Middle frontal gyrus (tissue), 1 donor: ENCODE measurements at regions not wholly inside any gene's neighbourhood (a gene's known extent, or its start where the extent isn't known, plus 50 kb on each side); places are given as distances from the start of the nearest gene placed in this dataset.
"Not testable (repeated sequence)": the region's sequence is repeated elsewhere in the genome, so short reads cannot be mapped to it uniquely, and the experiment has no call there.

Source experiments
- DNase-seq: peaks from one replicate; pipeline ENCODE4 v3.0.0-alpha.2; 2015; ENCODE audit warnings: low spot score; ENCODE audit errors: extremely low spot score

DNA sequence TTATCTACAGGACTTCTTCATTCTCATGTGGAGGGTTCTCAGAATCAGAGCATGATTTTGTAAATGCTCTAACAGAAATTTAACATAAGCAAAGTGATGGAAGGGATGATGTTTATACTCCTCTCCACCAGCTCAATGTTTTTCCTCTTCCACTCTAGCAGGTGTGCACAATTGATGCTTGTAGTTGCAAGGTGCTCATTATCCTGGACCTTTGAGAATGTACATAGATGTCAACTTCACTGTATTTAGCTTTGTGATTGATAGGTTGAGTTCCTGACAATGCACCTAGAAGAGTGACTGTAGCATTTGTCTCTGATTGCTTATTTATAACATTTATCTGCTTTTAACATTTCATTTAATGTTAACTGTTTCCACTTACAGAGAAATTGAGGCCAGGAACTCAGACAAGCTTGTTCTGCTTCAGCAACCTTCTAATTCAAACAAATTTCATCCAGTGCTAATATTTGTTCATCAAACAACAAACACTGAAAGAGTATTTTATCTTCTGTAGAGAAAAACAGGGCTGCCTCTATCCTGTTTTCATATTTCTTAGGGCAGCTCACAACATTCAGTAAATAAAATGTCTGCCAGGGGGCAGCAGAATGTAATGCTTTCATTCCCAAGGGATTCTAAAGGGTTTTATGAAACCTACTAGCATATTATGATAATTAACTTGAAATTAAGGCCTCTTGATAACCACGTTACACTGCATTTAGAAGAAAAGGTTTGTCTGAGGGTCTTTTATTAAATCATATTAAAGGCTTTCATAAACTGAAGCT lies 127.9 kb upstream of the NOL4 start:
- no peak for DNase-seq

GRCh38 chr18:34354351-34354750 lies 129.6 kb upstream of the NOL4 start:
- DNase-seq, result no peak

GRCh38 chr18:34357944-34358580 lies 133.3 kb upstream of the NOL4 start:
- DNase-seq, result no peak

- no peak for DNase-seq
Observed at GRCh38 chr18:34358923-34359322, 134.2 kb upstream of the NOL4 start.

DNA sequence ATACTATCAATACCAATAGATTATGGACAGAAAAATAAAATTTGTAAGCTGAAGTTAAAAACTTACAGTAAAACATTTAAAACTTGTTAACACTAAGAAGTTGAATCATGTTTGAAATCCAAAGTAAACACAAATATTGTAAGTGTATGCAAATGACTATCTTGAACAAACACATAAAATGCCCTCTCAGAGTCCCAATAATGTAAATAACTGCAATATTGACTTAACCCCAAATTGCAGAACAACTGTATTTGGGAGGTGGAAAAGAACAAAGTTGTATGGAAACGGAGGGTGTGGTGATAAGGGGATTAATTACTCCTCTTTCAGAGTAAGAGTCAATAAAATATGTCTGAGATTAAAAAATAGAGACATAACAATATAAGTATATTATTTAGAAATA lies 140.0 kb upstream of the NOL4 start:
- DNase-seq, result no peak

DNA sequence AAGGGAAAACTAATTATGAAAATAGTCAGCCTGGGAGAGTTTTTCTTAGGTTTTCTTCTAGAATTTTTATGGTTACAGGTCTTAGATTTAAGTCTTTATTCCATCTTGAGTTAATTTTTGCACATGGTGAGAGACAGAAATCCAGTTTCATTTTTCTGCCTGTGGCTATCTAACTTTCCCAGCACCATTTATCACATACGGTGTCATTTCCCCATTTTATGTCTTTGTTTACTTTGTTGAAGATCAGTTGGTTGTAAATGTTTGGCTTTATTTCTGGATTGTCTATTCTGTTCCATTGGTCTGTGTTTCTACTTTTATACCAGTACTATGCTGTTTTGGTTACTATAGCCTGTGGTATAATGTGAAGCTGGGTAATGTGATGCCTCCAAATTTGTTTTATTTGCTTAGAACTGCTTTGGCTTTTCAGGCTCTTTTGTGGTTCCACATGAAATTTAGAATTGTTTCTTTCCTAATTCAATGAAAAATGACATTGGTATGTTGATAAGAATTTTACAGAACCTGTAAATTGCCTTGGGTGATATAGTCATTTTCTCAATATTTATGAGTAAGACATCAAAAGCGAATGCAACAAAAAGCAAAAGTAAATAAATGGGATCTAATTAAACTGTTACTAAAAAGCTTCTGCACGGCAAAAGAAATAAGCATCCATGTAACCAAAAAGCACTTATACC lies 146.1 kb upstream of the NOL4 start:
- DNase-seq, result no peak

DNA sequence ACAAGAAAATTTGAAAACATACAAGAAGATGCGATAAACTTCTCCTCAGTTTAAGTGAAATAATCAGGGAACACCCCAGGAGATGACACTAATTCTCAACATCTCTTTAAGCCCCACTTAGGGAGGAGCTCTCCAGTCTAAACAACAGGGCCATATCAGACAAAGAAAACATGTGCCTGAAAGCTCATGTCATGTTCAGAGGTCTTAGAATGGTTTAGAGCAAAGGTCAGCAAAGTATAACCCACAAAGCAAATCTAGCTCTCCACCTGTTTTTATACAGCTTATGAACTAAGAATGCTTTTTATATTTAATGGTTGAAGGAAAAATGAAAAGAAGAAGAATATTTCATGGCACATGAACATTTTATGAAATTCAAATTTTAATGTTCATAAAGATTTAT lies 155.6 kb upstream of the NOL4 start:
- DNase-seq, result no peak

GRCh38 chr18:34385311-34385710 lies 160.6 kb upstream of the NOL4 start:
- no peak for DNase-seq

DNA sequence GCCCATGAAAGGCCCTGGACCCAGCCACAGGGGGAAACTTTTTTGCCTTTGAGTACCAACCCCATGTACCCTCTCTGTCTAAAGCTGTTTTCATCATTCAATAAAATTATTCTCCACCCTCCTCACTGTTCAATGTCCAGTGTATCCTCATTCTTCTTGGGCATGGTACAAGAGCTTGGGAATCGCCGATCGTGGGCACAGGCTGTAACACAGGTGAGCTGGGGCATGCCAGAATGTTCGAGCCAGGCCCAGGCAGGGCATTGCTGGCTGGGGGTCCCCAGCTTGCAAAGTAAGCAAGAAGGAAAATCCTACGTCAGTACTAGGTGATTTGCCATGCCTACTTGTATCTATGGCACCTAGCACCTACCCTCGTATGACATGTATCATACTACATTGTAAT lies 162.1 kb upstream of the NOL4 start:
- no peak for DNase-seq

DNA sequence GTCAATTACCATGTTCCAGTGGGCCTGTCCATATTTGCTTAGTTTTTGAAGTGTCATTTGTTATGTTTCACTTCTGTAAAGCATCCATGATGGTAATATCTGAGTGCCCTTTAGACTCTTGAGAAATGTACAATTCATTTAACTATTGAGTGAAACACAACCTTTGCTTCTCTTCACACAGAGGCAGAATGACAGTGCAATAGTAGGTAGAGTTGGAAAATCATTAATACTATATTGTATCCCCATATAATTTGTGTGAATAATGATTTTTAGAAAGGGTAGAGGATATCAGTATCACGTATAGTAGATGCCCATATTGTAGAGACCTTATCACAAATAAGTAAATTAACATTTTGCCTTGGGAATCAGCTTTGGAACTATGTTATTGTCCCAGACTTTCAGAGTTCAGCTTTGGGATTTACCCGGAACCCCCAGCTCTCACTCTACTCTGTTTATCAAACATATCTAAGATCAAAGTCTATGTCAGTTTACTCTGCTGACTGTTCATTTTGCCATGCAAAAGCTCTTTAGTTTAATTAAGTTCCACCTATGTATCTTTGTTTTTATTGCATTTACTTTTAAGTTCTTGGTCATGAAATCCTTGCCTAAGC lies 172.7 kb upstream of the NOL4 start:
- no peak for DNase-seq

DNA sequence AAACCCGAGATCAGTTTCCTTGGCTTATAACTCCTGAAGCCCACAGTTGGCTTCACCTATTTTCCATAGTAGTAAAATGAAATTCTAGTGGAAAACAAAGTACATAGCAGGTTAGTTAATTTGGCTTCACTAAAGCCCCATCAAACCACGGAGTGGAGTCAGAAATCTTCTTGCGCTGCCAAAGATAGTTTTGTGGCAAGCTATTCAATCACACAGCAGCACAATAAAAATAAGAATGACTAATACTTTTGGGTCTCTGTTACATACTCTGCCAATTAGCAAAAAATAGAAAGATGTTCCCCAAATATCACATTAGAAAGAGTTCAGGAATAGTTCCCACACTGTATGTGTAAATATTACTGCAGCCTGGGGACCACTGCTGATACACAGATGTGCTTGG lies 175.2 kb upstream of the NOL4 start:
- no peak for DNase-seq

- no peak for DNase-seq
Observed at GRCh38 chr18:34400834-34401233, 176.1 kb upstream of the NOL4 start.

- DNase-seq, result no peak
Observed at GRCh38 chr18:34401775-34402174, 177.1 kb upstream of the NOL4 start.

DNA sequence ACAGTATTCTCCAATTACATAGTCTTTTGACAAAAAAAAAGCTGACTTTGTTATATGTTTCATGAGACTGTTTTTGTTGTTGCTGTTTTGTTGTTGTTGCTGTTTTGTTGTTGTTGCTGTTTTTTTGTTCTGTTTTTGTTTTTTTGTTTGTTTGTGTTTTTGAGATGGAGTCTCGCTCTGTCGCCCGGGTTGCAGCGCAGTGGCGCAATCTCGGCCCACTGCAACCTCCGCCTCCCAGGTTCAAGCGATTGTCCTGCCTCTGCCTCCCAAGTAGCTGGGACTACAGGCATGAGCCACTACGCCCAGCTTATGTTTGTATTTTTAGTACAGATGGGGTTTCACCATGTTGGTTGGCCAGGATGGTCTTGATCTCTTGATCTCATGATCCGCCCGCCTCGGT lies 182.8 kb upstream of the NOL4 start:
- DNase-seq, result not testable (repeated sequence)

- no peak for DNase-seq
Observed at GRCh38 chr18:34411952-34412351, 187.2 kb upstream of the NOL4 start.

GRCh38 chr18:34431042-34431441 lies 206.3 kb upstream of the NOL4 start:
- no peak for DNase-seq

- no peak for DNase-seq
Observed at GRCh38 chr18:34444622-34445021, 219.9 kb upstream of the NOL4 start.

GRCh38 chr18:34448662-34449061 lies 223.9 kb upstream of the NOL4 start:
- no peak for DNase-seq

- DNase-seq, result no peak
Observed at GRCh38 chr18:34457761-34458160, 233.0 kb upstream of the NOL4 start.

DNA sequence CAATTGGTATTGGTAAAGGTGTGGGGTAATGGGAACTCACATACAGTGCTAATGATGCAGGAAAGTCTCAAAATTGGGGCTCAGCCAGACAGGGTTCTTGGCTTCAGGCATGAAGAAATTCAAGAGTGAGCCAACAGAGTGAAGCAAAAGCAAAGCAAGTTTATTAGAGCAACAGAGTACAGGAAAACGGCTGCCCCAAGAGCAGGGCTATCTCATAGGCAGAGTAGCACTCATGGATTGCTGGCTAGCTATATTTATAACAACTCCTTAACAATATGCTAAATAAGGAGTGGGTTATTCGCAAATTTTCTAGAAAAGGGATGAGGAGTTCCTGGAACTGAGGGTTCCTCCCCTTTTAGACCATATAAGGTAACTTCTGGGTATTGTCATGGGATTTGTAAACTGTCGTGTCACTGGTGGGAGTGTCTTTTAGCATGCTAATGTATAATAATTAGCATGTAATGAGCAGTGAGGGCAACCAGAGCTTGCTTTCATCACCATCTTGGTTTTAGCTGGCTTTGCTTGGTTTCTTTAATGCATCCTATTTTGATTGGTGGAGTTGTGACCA lies 233.8 kb upstream of the NOL4 start:
- no peak for DNase-seq

DNA sequence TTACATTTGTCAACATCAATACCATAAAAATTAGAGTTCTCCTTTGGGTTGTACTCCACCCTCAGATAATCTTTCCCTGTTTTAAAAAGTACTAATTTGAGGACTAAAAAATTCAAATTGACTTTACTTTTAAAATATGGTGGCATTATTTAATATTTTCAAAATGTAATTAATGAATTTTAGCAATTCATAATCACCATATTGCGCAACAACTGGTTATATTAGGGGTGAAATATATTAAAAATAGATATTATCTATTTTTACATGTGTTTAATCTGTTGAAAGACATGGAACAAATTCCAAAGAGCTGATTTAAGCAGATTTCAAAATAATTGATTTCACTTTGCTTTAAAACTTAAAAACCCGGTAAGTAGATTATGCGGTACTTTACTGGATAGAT lies 236.6 kb upstream of the NOL4 start:
- no peak for DNase-seq

GRCh38 chr18:34467058-34467457 lies 242.3 kb upstream of the NOL4 start:
- no peak for DNase-seq
